B cell (primary cell): ENCODE measurements at regions not wholly inside any gene's neighbourhood (a gene's known extent, or its start where the extent isn't known, plus 50 kb on each side); places are given as distances from the start of the nearest gene placed in this dataset.

Experiments used
- CTCF ChIP-seq: fragments of 200-600 bp; IDR thresholded peaks from one replicate; pipeline ENCODE4 v1.8.0; 2022; ENCODE audit warnings: antibody characterized with exemption, mild to moderate bottlenecking
- EZH2 ChIP-seq: IDR thresholded peaks from 2 replicates; pipeline ENCODE4 v1.6.1; 2012; ENCODE audit warnings: borderline replicate concordance, low read depth, mild to moderate bottlenecking, moderate library complexity, low read length; ENCODE audit not compliant: insufficient read depth, poor library complexity, severe bottlenecking

GRCh38 chr4:180828455-180829018 lies 1414.7 kb upstream of the TENM3 start:
- TF ChIP-seq EZH2 = no peak
- TF ChIP-seq CTCF = no peak
